Muscle layer of colon (tissue), 2 donors: ENCODE measurements at regions not wholly inside any gene's neighbourhood (a gene's known extent, or its start where the extent isn't known, plus 50 kb on each side); places are given as distances from the start of the nearest gene placed in this dataset.

Source experiments
- H3K27ac ChIP-seq: one replicate; pipeline ENCODE4 v1.7.0; 2013; ENCODE audit warnings: low read depth, mild to moderate bottlenecking, low read length, moderate library complexity
- H3K27me3 ChIP-seq, 2 donors: one replicate each; pipeline ENCODE4 v1.7.0; 2013; ENCODE audit warnings: low read length in 2 of 2, mild to moderate bottlenecking in 2 of 2; ENCODE audit not compliant: insufficient read depth in 2 of 2, control insufficient read depth in 1 of 2
- H3K36me3 ChIP-seq: one replicate; pipeline ENCODE4 v1.7.0; 2013; ENCODE audit warnings: mild to moderate bottlenecking, low read length; ENCODE audit not compliant: insufficient read depth
- H3K4me1 ChIP-seq: one replicate; pipeline ENCODE4 v1.7.0; 2013; ENCODE audit warnings: mild to moderate bottlenecking, low read length; ENCODE audit not compliant: insufficient read depth
- H3K4me3 ChIP-seq, 2 donors: one replicate each; pipeline ENCODE4 v1.7.0; 2013; ENCODE audit warnings: low read length in 2 of 2, low read depth in 1 of 2, mild to moderate bottlenecking in 1 of 2, moderate library complexity in 1 of 2
- H3K9ac ChIP-seq: one replicate; pipeline ENCODE4 v1.7.0; 2013; ENCODE audit warnings: low read length
- H3K9me3 ChIP-seq: one replicate; pipeline ENCODE4 v1.7.0; 2013; ENCODE audit warnings: mild to moderate bottlenecking, low read length
- donor health status: abdominal sarcoma.
- donor health status: Adenocarcinoma of cecum.

- H3K9me3 ChIP-seq: no peaks in the 10 kb centered on the region
- no peak overlapping the region for H3K4me3 ChIP-seq
- H3K27ac ChIP-seq: no peak overlapping the region
- no peaks in the 10 kb centered on the region for H3K4me1 ChIP-seq
- no peaks in the 10 kb centered on the region for H3K27me3 ChIP-seq
- no peak overlapping the region for H3K9ac ChIP-seq
- H3K36me3 ChIP-seq: no peaks in the 10 kb centered on the region
Observed at GRCh38 chr11:128341280-128342248, 245.8 kb downstream of the ETS1 start.

DNA sequence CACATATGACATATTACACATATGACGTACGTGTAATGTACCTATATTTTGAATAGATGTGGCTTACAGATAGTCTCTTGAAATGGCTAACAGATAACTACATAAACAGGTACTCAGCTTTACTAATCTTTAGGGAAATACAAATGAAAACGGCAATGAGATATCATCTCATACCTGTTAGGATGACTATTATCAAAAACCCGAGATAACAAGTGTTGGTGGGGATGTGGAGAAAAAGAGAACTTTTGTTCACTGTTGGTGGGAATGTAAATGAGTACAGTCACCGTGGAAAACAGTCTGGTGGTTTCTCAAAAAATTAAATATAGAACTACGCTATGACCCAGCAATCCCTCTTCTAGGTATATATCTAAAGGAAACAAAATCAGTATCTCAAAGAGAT lies 247.6 kb downstream of the ETS1 start:
- H3K4me3 ChIP-seq: no peak overlapping the region
- no peak overlapping the region for H3K9ac ChIP-seq
- H3K9me3 ChIP-seq: no peaks in the 10 kb centered on the region
- H3K27me3 ChIP-seq: no peaks in the 10 kb centered on the region
- H3K27ac ChIP-seq: no peak overlapping the region
- H3K36me3 ChIP-seq: no peaks in the 10 kb centered on the region
- H3K4me1 ChIP-seq: no peaks in the 10 kb centered on the region

GRCh38 chr11:128338811-128339210 lies 248.5 kb downstream of the ETS1 start:
- no peaks in the 10 kb centered on the region for H3K4me1 ChIP-seq
- no peaks in the 10 kb centered on the region for H3K36me3 ChIP-seq
- H3K27ac ChIP-seq: no peak overlapping the region
- H3K9me3 ChIP-seq: no peaks in the 10 kb centered on the region
- no peaks in the 10 kb centered on the region for H3K27me3 ChIP-seq
- H3K4me3 ChIP-seq: no peak overlapping the region
- no peak overlapping the region for H3K9ac ChIP-seq

GRCh38 chr11:128336203-128336602 lies 251.2 kb downstream of the ETS1 start:
- Histone ChIP-seq H3K9ac (no peak overlapping the region), H3K9me3 (no peaks in the 10 kb centered on the region), H3K27ac (no peak overlapping the region), H3K27me3 (no peaks in the 10 kb centered on the region), H3K36me3 (no peaks in the 10 kb centered on the region), H3K4me3 (no peak overlapping the region), H3K4me1 (no peaks in the 10 kb centered on the region)

DNA sequence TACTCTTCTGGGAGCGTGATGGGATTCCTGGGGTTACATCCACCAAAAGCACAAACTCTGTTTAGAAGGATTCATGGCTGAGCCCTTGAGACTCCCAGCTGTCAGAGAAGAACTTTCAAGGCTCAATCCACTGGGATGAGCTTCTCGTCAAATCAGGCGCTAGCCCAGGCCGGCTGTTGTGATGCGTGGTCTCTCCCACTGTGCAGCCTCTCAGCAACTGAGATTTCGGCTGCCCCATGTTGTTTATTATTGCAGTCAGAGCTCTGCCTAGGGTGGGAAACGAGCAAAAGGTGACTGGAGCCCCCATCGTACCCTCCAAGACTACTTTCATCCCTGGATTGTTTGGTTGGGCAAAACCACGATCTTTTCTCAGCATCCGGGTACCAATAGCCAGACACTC lies 251.6 kb downstream of the ETS1 start:
- no peak overlapping the region for H3K9ac ChIP-seq
- no peaks in the 10 kb centered on the region for H3K9me3 ChIP-seq
- no peaks in the 10 kb centered on the region for H3K4me1 ChIP-seq
- H3K4me3 ChIP-seq: no peak overlapping the region
- no peak overlapping the region for H3K27ac ChIP-seq
- no peaks in the 10 kb centered on the region for H3K27me3 ChIP-seq
- no peaks in the 10 kb centered on the region for H3K36me3 ChIP-seq

DNA sequence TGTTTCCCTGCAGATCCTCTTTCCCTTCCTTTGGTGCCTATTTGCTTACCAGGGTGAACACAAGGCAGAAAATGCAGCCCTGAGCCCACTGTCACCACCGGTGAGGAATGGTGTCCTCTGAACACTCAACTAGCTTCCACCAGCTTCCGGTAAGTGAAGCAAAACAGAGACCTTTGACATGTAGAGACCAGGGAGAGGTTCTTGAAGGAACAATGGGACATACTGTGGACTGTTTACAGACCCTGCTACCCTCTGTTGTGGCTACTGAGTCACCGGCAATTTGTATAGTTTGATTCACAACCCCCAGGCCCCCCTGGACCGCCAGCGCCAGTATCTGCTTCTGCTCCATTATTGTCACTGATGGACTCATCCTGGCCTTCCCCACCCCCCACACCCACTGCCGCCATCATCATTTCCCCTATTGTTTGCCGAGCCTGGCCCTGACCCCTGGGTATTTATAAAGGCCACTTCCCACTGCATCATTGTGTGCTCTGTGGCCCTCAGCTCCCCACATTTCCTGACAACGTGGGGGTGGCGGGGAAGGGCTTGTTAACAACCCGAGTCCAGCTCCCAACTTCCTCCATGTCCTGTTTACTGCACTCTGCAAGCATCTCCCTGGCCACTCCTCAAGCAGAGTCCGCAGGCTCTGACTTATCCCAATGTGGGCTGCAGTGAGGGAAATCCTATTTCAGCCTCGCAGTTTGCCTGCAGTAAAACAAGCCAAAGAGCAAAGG lies 252.9 kb downstream of the ETS1 start:
- H3K4me3 ChIP-seq: no peak overlapping the region
- H3K4me1 ChIP-seq: no peaks in the 10 kb centered on the region
- no peak overlapping the region for H3K9ac ChIP-seq
- H3K27ac ChIP-seq: no peak overlapping the region
- H3K36me3 ChIP-seq: no peaks in the 10 kb centered on the region
- H3K9me3 ChIP-seq: no peaks in the 10 kb centered on the region
- no peaks in the 10 kb centered on the region for H3K27me3 ChIP-seq

GRCh38 chr11:128331317-128331716 lies 256.0 kb downstream of the ETS1 start:
- no peak overlapping the region for H3K4me3 ChIP-seq
- H3K9me3 ChIP-seq: no peaks in the 10 kb centered on the region
- no peaks in the 10 kb centered on the region for H3K4me1 ChIP-seq
- no peaks in the 10 kb centered on the region for H3K36me3 ChIP-seq
- H3K9ac ChIP-seq: no peak overlapping the region
- no peaks in the 10 kb centered on the region for H3K27me3 ChIP-seq
- no peak overlapping the region for H3K27ac ChIP-seq

DNA sequence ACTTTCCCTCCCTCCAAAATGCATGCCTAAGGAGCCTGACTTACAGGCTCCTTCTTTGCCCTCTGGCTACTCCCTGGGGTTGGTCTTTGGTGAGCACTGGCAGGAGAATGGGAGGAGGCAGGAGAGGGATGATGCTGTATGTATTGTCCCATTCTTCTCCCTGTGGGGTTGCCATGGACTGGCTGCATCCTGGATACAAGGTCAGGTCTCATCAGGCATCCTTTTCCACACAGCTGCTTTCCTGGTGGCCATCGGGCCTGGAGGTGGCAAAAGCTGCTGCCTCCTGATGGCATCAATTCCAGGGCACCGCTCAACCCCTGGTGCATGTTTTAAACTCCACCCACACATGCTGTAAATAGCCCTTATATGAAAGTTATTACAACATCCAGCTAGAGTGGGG lies 257.2 kb downstream of the ETS1 start:
- Histone ChIP-seq H3K27me3 (no peaks in the 10 kb centered on the region), H3K27ac (no peak overlapping the region), H3K4me1 (no peaks in the 10 kb centered on the region)

DNA sequence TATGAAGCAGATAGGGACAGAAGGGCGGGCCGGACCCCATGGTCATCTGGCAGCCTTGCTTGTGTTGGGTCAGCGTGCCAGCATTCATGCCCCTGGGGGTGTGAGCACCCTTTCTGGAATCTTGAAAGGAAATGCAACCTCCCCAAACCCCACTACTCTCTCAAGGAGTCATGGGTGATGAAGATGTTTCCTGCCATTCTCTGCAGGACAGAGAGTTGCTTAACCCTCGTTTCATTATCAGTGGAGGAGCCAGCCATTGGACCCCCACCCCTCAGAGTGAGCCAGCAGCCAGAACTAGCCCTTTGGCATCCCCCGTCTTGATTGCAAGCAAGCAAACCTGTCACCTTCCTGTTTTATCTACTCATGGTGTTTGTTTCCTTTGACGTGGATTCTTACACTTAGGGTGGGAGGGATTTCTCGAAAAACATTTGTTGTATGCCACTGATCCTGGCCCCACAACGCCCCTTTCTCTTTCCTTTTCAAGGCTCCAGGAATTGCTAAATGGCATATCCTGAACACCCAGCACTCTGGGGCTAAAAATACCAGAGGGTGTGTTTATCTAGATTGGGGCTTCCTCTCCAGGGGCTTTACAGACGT lies 258.3 kb downstream of the ETS1 start:
- no peaks in the 10 kb centered on the region for H3K4me1 ChIP-seq
- H3K9me3 ChIP-seq: no peaks in the 10 kb centered on the region
- H3K36me3 ChIP-seq: no peaks in the 10 kb centered on the region
- no peak overlapping the region for H3K4me3 ChIP-seq
- H3K9ac ChIP-seq: no peak overlapping the region
- H3K27ac ChIP-seq: no peak overlapping the region
- H3K27me3 ChIP-seq: no peaks in the 10 kb centered on the region

More for the DNA sequence above, 257.2 kb downstream of the ETS1 start:
- no peaks in the 10 kb centered on the region for H3K36me3 ChIP-seq
- no peak overlapping the region for H3K9ac ChIP-seq
- no peak overlapping the region for H3K4me3 ChIP-seq
- no peaks in the 10 kb centered on the region for H3K9me3 ChIP-seq

- H3K4me1 ChIP-seq: no peaks in the 10 kb centered on the region
- H3K36me3 ChIP-seq: no peaks in the 10 kb centered on the region
- no peak overlapping the region for H3K9ac ChIP-seq
- H3K27ac ChIP-seq: no peak overlapping the region
- H3K4me3 ChIP-seq: no peak overlapping the region
- no peaks in the 10 kb centered on the region for H3K9me3 ChIP-seq
- no peaks in the 10 kb centered on the region for H3K27me3 ChIP-seq
Observed at GRCh38 chr11:128327274-128327673, 260.1 kb downstream of the ETS1 start.

- no peaks in the 10 kb centered on the region for H3K27me3 ChIP-seq
- H3K9me3 ChIP-seq: no peaks in the 10 kb centered on the region
- H3K27ac ChIP-seq: no peak overlapping the region
- H3K9ac ChIP-seq: no peak overlapping the region
- H3K36me3 ChIP-seq: no peaks in the 10 kb centered on the region
- H3K4me3 ChIP-seq: no peak overlapping the region
- no peaks in the 10 kb centered on the region for H3K4me1 ChIP-seq
Observed at GRCh38 chr11:128326791-128327190, 260.6 kb downstream of the ETS1 start.
